ENCODE measurements at regions not wholly inside any gene's neighbourhood (a gene's known extent, or its start where the extent isn't known, plus 50 kb on each side); places are given as distances from the start of the nearest gene placed in this dataset.

- no peak for TF ChIP-seq CTCF (IDR thresholded peaks at IDR 0.05)
- TF ChIP-seq RAD21 (conservative IDR thresholded peaks at IDR 0.05 in 1 of 2, IDR thresholded peaks at IDR 0.05 in 1 of 2), result no peak
- TF ChIP-seq MAX (IDR thresholded peaks at IDR 0.05), result no peak
- TF ChIP-seq JUN (IDR thresholded peaks at IDR 0.05), result no peak
Observed at GRCh38 chr18:60599267-60599666, 226.7 kb upstream of the MC4R start.
